GM23248 (cell line): ENCODE measurements at regions not wholly inside any gene's neighbourhood (a gene's known extent, or its start where the extent isn't known, plus 50 kb on each side); places are given as distances from the start of the nearest gene placed in this dataset.

Experiments used
- DNase-seq: peaks from one replicate; pipeline ENCODE4 v3.0.0-alpha.2; 2015
- H2AFZ ChIP-seq: fragments of 200-600 bp; sonication (generic); 2 replicates; pipeline ENCODE4 v1.6.1; 2016; ENCODE audit warnings: antibody characterized with exemption
- H3F3A ChIP-seq: fragments of 200-600 bp; sonication (generic); 2 replicates; pipeline ENCODE4 v1.6.1; 2016; ENCODE audit warnings: mild to moderate bottlenecking, antibody characterized with exemption, mixed run types; ENCODE audit not compliant: insufficient read depth
- H3K27ac ChIP-seq: fragments of 200-600 bp; sonication (generic); 2 replicates; pipeline ENCODE4 v1.5.1; 2016; ENCODE audit warnings: mild to moderate bottlenecking
- H3K27me3 ChIP-seq: fragments of 200-600 bp; sonication (generic); replicated peaks from 2 replicates; pipeline ENCODE4 v1.6.1; 2016; ENCODE audit warnings: mild to moderate bottlenecking; ENCODE audit not compliant: insufficient read depth
- H3K36me3 ChIP-seq: fragments of 200-600 bp; sonication (generic); 2 replicates; pipeline ENCODE4 v1.6.1; 2016; ENCODE audit warnings: low read depth, mild to moderate bottlenecking
- H3K4me1 ChIP-seq: fragments of 200-600 bp; sonication (generic); 2 replicates; pipeline ENCODE4 v1.6.1; 2016; ENCODE audit warnings: mild to moderate bottlenecking; ENCODE audit not compliant: insufficient read depth
- H3K4me2 ChIP-seq: fragments of 200-600 bp; sonication (generic); one replicate; pipeline ENCODE4 v1.6.1; 2016; ENCODE audit warnings: mild to moderate bottlenecking; ENCODE audit not compliant: unreplicated experiment
- H3K4me3 ChIP-seq: fragments of 200-600 bp; sonication (generic); 2 replicates; pipeline ENCODE4 v1.5.1; 2016; ENCODE audit warnings: mild to moderate bottlenecking
- H3K79me2 ChIP-seq: fragments of 200-600 bp; sonication (generic); 2 replicates; pipeline ENCODE4 v1.6.1; 2016; ENCODE audit warnings: mild to moderate bottlenecking; ENCODE audit not compliant: insufficient read depth
- H3K9ac ChIP-seq: fragments of 200-600 bp; sonication (generic); 2 replicates; pipeline ENCODE4 v1.6.1; 2016; ENCODE audit warnings: mild to moderate bottlenecking
- H3K9me2 ChIP-seq: fragments of 200-600 bp; sonication (generic); 2 replicates; pipeline ENCODE4 v1.6.1; 2016; ENCODE audit warnings: mixed run types, mild to moderate bottlenecking, moderate library complexity; ENCODE audit not compliant: insufficient read depth
- H3K9me3 ChIP-seq: fragments of 200-600 bp; sonication (generic); one replicate; pipeline ENCODE4 v1.6.1; 2017; ENCODE audit warnings: low read depth
- H4K20me1 ChIP-seq: fragments of 200-600 bp; sonication (generic); 2 replicates; pipeline ENCODE4 v1.6.0; 2016; ENCODE audit not compliant: insufficient read depth
- EZH2 ChIP-seq: fragments of 200-600 bp; sonication (generic); IDR thresholded peaks from 2 replicates; pipeline ENCODE4 v1.6.1; 2018; ENCODE audit warnings: antibody characterized with exemption, mild to moderate bottlenecking; ENCODE audit not compliant: insufficient read depth, poor library complexity, severe bottlenecking
- EZH2phosphoT487 ChIP-seq: fragments of 200-600 bp; sonication (generic); IDR thresholded peaks from 2 replicates; pipeline ENCODE4 v1.6.1; 2018; ENCODE audit warnings: antibody characterized with exemption, moderate library complexity, mild to moderate bottlenecking, low read depth; ENCODE audit not compliant: insufficient read depth
- WGBS, 2 experiments: methylation state at CpG; one replicate each; pipeline ENCODE4 v1.1.6; 2015 to 2017; ENCODE audit warnings: low lambda C conversion rate in 2 of 2, low coverage in 1 of 2; ENCODE audit errors: missing lambda C conversion rate in 2 of 2; 5-methylcytosine and 5-hydroxymethylcytosine counted together
- in situ Hi-C: fragments of 300-500 bp; cut with MboI; formaldehyde crosslinking; loops from 2 replicates; pipeline ENCODE4 v1.15.0; 2020

DNA sequence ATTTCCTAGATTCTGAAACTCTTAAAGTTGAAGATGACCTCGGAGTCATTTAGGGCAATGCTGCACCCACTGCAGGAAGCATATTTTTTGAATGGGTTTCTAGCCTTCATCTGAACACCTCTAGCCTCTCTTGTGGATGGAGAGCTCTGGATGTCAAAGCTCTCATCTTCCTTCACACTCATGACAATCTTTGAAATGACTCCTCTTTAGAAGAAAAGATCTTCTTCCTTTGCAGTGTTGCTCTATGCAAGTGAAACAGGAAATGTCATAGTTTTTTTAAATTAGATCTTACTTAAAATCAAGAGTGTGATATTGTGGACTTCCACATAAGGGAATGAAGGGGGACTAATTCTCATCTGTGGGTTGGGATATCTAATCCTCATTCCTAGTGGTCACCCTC is 86.3 kb upstream of the GRIP1 start:
- TF ChIP-seq EZH2phosphoT487: no peak
- no peak for TF ChIP-seq EZH2
- H3F3A ChIP-seq: no peaks in the 10 kb centered on the region
- no peak for DNase-seq
- WGBS, 2 experiments: 0 to 12% methylated on average over 1 of the region's 1 CpG
- no peak overlapping the region for H3K4me3 ChIP-seq
- no peaks in the 10 kb centered on the region for H3K4me1 ChIP-seq
- no peaks in the 10 kb centered on the region for H3K27me3 ChIP-seq
- no peak overlapping the region for H2AFZ ChIP-seq
- in situ Hi-C loops: no loop called here
- no peak overlapping the region for H3K9ac ChIP-seq
- H3K79me2 ChIP-seq: no peaks in the 10 kb centered on the region
- no peaks in the 10 kb centered on the region for H3K9me2 ChIP-seq
- H4K20me1 ChIP-seq: no peaks in the 10 kb centered on the region
- H3K36me3 ChIP-seq: no peaks in the 10 kb centered on the region
- no peak overlapping the region for H3K27ac ChIP-seq
- H3K4me2 ChIP-seq: no peak overlapping the region
- no peaks in the 10 kb centered on the region for H3K9me3 ChIP-seq

DNA sequence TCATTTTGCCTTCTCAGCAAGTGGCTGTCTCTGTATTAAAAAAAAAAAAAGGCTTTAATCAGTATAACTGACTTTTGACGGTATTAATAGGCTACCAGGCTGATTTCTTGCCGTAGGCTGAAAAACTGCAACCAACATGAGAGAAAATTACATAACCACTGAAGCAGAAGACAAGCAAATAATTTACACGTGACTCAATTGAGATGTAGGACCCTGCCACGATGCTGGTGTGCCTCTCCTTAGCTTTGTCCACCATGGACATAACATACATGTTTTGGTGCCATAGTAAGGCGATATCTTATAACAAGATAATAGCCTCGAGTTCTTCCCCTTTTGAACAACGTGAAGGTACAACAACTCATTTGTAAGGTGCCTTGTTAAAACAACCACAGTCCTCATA is 88.7 kb upstream of the GRIP1 start:
- Histone ChIP-seq H3K27ac (no peak overlapping the region), H4K20me1 (no peaks in the 10 kb centered on the region), H3K27me3 (no peaks in the 10 kb centered on the region), H3K4me1 (no peaks in the 10 kb centered on the region), H3K9me2 (no peaks in the 10 kb centered on the region), H2AFZ (no peak overlapping the region), H3K36me3 (no peaks in the 10 kb centered on the region), H3K4me2 (no peak overlapping the region), H3K9me3 (no peaks in the 10 kb centered on the region), H3F3A (no peaks in the 10 kb centered on the region), H3K4me3 (no peak overlapping the region), H3K79me2 (no peaks in the 10 kb centered on the region), H3K9ac (no peak overlapping the region)
- 26 to 35% methylated on average over 7 of the region's 7 CpGs for WGBS, 2 experiments
- DNase-seq: no peak
- no peak for TF ChIP-seq EZH2
- in situ Hi-C loops: no loop called here

DNA sequence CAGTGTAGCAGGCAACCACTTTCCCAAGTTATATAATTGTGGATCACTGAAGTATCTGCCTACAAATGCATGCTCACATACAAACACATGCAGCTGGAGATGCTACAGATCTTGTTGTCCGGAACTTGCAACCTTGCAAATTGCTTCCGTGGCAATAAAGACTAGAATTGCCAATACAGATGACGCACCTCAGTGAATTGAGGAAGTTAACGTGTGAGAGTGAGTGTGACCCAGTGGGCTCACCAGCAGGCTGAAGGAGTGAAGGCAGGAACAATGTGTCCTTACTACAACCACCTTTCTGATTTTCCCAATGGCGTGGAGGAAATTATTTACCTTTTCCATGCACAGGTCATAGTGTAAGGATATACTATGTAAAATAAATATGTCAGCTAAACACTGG is 89.4 kb upstream of the GRIP1 start:
- no peak for DNase-seq
- Histone ChIP-seq H3K4me3 (no peak overlapping the region), H3F3A (no peaks in the 10 kb centered on the region), H3K9ac (no peak overlapping the region), H3K4me1 (no peaks in the 10 kb centered on the region), H3K9me2 (no peaks in the 10 kb centered on the region), H3K27ac (no peak overlapping the region), H3K9me3 (no peaks in the 10 kb centered on the region), H3K4me2 (no peak overlapping the region), H2AFZ (no peak overlapping the region), H3K79me2 (no peaks in the 10 kb centered on the region), H4K20me1 (no peaks in the 10 kb centered on the region), H3K27me3 (no peaks in the 10 kb centered on the region), H3K36me3 (no peaks in the 10 kb centered on the region)
- TF ChIP-seq EZH2phosphoT487: no peak
- TF ChIP-seq EZH2: no peak
- in situ Hi-C loops: no loop called here
- WGBS, 2 experiments: 24 to 28% methylated on average over 5 of the region's 5 CpGs

DNA sequence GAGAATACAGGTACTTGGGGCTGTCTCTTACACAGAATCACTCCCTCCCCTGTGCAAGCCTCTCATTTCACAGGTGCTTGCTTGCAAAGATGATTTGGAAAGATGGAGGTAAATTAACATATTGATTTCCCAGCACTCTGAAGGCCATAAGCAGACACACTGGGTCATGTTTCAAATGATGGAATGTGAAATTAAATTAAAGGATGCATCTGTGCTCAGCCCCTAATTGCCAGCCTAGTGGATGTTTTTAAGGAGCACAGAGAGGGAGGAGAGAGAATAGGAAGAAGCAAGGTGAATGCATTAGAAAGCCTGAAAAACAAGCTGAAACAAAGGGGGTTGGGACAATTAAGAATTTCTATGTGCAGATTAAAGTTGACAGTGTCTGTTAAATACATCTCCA is 96.1 kb upstream of the GRIP1 start:
- H3K4me2 ChIP-seq: no peak overlapping the region
- in situ Hi-C loops: no loop called here

DNA sequence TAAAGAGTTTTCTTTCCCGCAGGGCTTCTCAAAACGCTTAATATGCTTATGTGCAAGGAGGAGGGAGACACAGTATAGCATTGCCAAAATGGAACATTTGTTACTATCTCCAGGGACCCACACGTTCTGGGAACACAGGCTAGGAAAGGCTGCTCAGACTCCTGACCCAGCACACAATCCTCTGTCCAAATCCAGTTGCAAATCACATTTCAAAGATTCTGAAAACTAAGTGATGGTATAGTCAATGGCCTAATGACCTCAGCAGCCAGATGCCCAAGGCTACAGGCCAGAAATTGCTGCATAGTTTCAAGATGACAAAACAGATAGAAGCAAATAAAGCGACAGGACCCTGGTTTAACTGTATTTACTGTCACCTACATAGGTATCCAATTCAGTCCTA is 97.0 kb upstream of the GRIP1 start:
- no peaks in the 10 kb centered on the region for H3K36me3 ChIP-seq
- no peaks in the 10 kb centered on the region for H3K4me1 ChIP-seq
- TF ChIP-seq EZH2: no peak
- TF ChIP-seq EZH2phosphoT487: no peak
- H3K4me3 ChIP-seq: no peak overlapping the region
- H2AFZ ChIP-seq: no peak overlapping the region
- H3K9me2 ChIP-seq: no peaks in the 10 kb centered on the region
- H3K27me3 ChIP-seq: no peaks in the 10 kb centered on the region
- in situ Hi-C loops: no loop called here
- DNase-seq: no peak
- no peak overlapping the region for H3K4me2 ChIP-seq
- H3K27ac ChIP-seq: no peak overlapping the region
- no peaks in the 10 kb centered on the region for H4K20me1 ChIP-seq
- no peak overlapping the region for H3K9ac ChIP-seq
- no peaks in the 10 kb centered on the region for H3K9me3 ChIP-seq
- WGBS, 2 experiments: 21 to 25% methylated on average over 4 of the region's 4 CpGs
- no peaks in the 10 kb centered on the region for H3F3A ChIP-seq
- no peaks in the 10 kb centered on the region for H3K79me2 ChIP-seq

More for the DNA sequence above, 96.1 kb upstream of the GRIP1 start:
- H4K20me1 ChIP-seq: no peaks in the 10 kb centered on the region
- DNase-seq: no peak
- no peak overlapping the region for H3K27ac ChIP-seq
- no peaks in the 10 kb centered on the region for H3K9me2 ChIP-seq
- no peaks in the 10 kb centered on the region for H3K36me3 ChIP-seq
- H3K27me3 ChIP-seq: no peaks in the 10 kb centered on the region
- no peak overlapping the region for H3K9ac ChIP-seq
- no peak overlapping the region for H3K4me3 ChIP-seq
- no peak overlapping the region for H2AFZ ChIP-seq
- H3K9me3 ChIP-seq: no peaks in the 10 kb centered on the region
- no peaks in the 10 kb centered on the region for H3K4me1 ChIP-seq
- no peaks in the 10 kb centered on the region for H3F3A ChIP-seq
- H3K79me2 ChIP-seq: no peaks in the 10 kb centered on the region
- TF ChIP-seq EZH2phosphoT487 (no peak), EZH2 (no peak)
